Testis (tissue), 2 donors: ENCODE measurements at regions not wholly inside any gene's neighbourhood (a gene's known extent, or its start where the extent isn't known, plus 50 kb on each side); places are given as distances from the start of the nearest gene placed in this dataset.

ENCODE experiments used
- DNase-seq: peaks from one replicate; pipeline ENCODE4 v3.0.0-alpha.2; 2019
- H3K27ac ChIP-seq, 2 donors: fragments of 200-600 bp; sonication (generic); one replicate each; pipeline ENCODE4 v1.5.1; 2019
- H3K27me3 ChIP-seq: fragments of 200-600 bp; sonication (generic); one replicate; pipeline ENCODE4 v1.5.1; 2019
- H3K36me3 ChIP-seq: fragments of 200-600 bp; sonication (generic); one replicate; pipeline ENCODE4 v1.5.1; 2017; ENCODE audit warnings: low read depth; ENCODE audit errors: missing control alignments
- H3K4me1 ChIP-seq: fragments of 200-600 bp; sonication (generic); one replicate; pipeline ENCODE4 v1.5.1; 2019
- H3K4me3 ChIP-seq, 2 donors: fragments of 200-600 bp; sonication (generic); one replicate each; pipeline ENCODE4 v1.5.1; 2017 to 2019
- H3K9me3 ChIP-seq: fragments of 200-600 bp; sonication (generic); one replicate; pipeline ENCODE4 v1.5.1; 2017
- CTCF ChIP-seq, 3 experiments: fragments of 450-650 bp in 2 of 3; fragments of 200-600 bp in 1 of 3; sonication (generic) in 1 of 3; IDR thresholded peaks; one replicate each; pipeline ENCODE4 v1.5.1; 2016 to 2019; ENCODE audit warnings: antibody characterized with exemption in 3 of 3, mild to moderate bottlenecking in 2 of 3, moderate library complexity in 1 of 3
- POLR2A ChIP-seq: fragments of 450-650 bp; IDR thresholded peaks from one replicate; pipeline ENCODE4 v1.6.1; 2017; ENCODE audit warnings: antibody characterized with exemption, mild to moderate bottlenecking, moderate library complexity
- WGBS, 2 donors: methylation state at CpG; one replicate each; pipeline ENCODE4 v1.1.5; 2018; 5-methylcytosine and 5-hydroxymethylcytosine counted together
- intact Hi-C: fragments of 100-400 bp; cut with DNase I; formaldehyde crosslinking; loops from one replicate; pipeline ENCODE4 v1.15.1; 2023; ENCODE audit warnings: low total_unique reads

- H3K27me3 ChIP-seq = no peaks in the 10 kb centered on the region
- no peaks in the 10 kb centered on the region for H3K9me3 ChIP-seq
- H3K4me3 ChIP-seq = no peak overlapping the region
- TF ChIP-seq CTCF (IDR thresholded peaks at IDR 0.05) (no peak), POLR2A (no peak)
- WGBS, 2 donors = 76 to 83% methylated on average over 4 of the region's 4 CpGs
- H3K4me1 ChIP-seq = no peaks in the 10 kb centered on the region
- H3K27ac ChIP-seq = no peak overlapping the region
- peak; percentile 29 for DNase-seq
- intact Hi-C loops = no loop called here
- H3K36me3 ChIP-seq = no peaks in the 10 kb centered on the region
Observed at GRCh38 chr21:28148400-28149064, 844.1 kb downstream of the LTN1 start.

GRCh38 chr21:28144653-28145052 lies 848.0 kb downstream of the LTN1 start:
- Histone ChIP-seq H3K4me1 (no peaks in the 10 kb centered on the region), H3K36me3 (no peaks in the 10 kb centered on the region), H3K27ac (no peak overlapping the region), H3K4me3 (no peak overlapping the region), H3K9me3 (no peaks in the 10 kb centered on the region), H3K27me3 (no peaks in the 10 kb centered on the region)
- WGBS, 2 donors = 91 to 94% methylated on average over 4 of the region's 4 CpGs
- TF ChIP-seq POLR2A (no peak), CTCF (IDR thresholded peaks at IDR 0.05) (no peak)
- intact Hi-C loops = no loop called here
- DNase-seq = no peak

GRCh38 chr21:28144089-28144488 lies 848.6 kb downstream of the LTN1 start:
- no peak overlapping the region for H3K4me3 ChIP-seq
- H3K9me3 ChIP-seq = no peaks in the 10 kb centered on the region
- H3K36me3 ChIP-seq = no peaks in the 10 kb centered on the region
- TF ChIP-seq CTCF (IDR thresholded peaks at IDR 0.05) (no peak), POLR2A (no peak)
- DNase-seq = no peak
- intact Hi-C loops = no loop called here
- H3K27ac ChIP-seq = no peak overlapping the region
- no peaks in the 10 kb centered on the region for H3K4me1 ChIP-seq
- no peaks in the 10 kb centered on the region for H3K27me3 ChIP-seq

GRCh38 chr21:28142697-28143096 lies 850.0 kb downstream of the LTN1 start:
- DNase-seq = no peak
- TF ChIP-seq POLR2A = no peak
- no peak for TF ChIP-seq CTCF (IDR thresholded peaks at IDR 0.05)
- intact Hi-C loops = no loop called here
- H3K36me3 ChIP-seq = no peaks in the 10 kb centered on the region
- no peak overlapping the region for H3K4me3 ChIP-seq
- no peaks in the 10 kb centered on the region for H3K4me1 ChIP-seq
- no peak overlapping the region for H3K27ac ChIP-seq
- H3K27me3 ChIP-seq = no peaks in the 10 kb centered on the region
- no peaks in the 10 kb centered on the region for H3K9me3 ChIP-seq

- no peak for DNase-seq
- Histone ChIP-seq H3K36me3 (no peaks in the 10 kb centered on the region), H3K9me3 (no peaks in the 10 kb centered on the region), H3K27me3 (no peaks in the 10 kb centered on the region), H3K4me3 (no peak overlapping the region), H3K27ac (no peak overlapping the region), H3K4me1 (no peaks in the 10 kb centered on the region)
- 66 to 85% methylated on average over 2 of the region's 2 CpGs for WGBS, 2 donors
- TF ChIP-seq POLR2A (no peak), CTCF (IDR thresholded peaks at IDR 0.05) (no peak)
- intact Hi-C loops = no loop called here
Observed at GRCh38 chr21:28138272-28138671, 854.4 kb downstream of the LTN1 start.
